ENCODE measurements at regions not wholly inside any gene's neighbourhood (a gene's known extent, or its start where the extent isn't known, plus 50 kb on each side); places are given as distances from the start of the nearest gene placed in this dataset.

DNA sequence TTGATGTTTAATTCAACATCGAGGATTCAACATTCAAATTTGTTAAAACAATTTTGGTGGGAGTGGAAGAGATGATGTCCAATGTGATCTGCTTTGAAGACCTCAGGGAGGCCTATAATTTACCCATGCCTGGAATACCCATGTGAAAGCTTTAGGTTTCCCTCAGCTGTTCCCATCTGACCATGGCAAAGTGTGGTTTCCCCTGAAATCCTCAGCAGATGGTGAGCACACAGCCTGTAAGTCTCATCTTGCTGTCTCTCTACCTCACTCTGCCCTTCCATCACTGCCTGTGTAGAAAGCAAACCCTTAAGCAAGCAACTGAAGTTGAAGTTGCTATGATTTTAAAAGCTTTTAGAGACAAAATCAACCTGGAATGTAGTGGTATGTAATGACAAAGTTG, 80.1 kb upstream of the ATF3 start:
- DNase-seq: no peak

DNA sequence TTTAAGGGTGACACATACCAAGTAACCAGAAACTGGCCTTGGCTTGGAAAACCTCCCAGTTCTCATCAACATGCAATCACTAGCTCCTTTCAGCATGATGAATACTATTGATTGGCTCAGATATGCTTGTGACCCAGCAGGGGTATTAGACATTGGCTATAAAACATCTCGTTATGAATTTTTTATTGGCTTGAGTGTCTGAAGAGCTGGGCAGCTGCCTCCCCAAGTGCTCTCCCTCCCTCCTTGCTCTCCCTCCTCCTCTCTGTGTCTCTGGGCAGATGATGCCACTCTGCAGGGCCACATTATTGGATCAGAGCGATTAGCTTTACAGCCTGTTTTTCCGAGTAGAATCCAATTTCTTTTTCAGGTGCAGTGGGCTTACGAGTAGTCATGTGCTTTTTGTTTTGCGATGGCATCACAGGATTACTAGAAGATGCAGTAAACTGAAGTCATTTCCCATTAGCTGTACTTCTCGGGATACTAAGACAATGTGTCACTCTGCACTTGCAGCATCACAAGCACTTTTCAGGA, 79.3 kb upstream of the ATF3 start:
- DNase-seq: no peak

DNA sequence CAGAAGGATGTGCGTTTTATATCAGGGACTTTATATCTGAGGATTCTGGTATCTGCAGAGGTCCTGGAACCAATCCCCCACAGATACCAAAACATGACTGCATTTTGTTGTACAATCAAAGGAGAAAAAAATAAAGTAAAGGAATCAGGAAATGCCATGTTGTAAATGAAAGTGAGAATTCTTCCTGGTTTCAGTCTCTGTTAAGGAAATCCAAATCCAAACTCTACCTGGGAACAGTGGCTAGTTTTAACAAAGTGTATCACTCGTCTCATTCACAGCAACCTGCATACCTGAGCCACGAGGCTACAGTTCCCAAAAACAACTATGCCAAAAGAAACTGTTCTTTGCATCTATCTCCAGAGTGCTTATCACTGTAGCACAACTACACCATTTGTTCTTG, 77.3 kb upstream of the ATF3 start:
- DNase-seq: no peak

DNA sequence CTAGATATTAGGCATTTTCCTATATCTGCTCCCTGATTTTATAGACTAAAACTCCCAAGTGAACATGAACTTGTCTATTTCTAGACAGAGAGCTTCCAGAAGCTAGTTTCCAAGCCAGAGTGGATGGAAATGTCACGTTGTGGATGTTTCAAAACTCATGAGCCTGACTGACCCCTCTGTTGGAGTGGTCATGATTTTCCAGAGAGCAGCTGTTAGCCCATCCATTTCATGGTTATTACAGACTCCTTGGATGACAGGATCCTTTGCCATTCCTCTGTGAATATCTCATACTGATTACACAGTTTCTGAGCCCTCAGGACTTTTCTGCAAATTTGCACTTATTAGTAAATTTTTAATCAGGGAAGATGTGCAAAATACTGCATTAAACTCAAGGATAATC, 76.8 kb upstream of the ATF3 start:
- no peak for DNase-seq

DNA sequence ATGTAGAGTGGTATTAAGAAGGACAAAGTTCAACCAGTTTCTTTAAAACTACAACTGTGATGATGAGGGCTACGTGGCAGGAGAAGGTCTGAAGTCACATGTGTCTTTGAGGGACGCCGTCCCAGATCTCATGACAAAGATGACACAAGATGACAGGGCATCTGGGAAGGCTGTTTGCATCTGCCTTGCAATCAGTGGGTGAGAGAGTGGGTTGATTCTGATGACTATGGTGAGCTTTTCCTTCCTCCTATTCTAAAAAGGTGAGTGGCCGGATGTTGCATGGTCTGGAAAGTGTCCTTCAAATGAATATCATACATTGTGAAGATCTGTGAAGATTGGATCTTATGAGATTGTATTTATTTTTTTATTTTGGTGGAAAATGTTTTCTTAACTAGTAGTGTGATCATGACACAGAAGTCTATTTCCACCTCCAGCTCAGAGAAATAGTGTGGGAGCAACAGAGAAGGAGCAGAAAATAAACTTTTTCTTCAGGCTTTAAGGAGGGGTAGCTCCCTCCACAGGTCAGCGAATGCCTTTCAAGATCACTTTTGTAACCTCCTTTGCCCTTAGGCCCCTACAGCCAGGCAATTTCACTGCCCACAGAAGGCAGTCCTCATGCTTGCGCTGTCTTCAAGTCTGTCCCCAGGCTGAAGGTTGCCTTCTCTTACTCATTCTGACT, 76.0 kb upstream of the ATF3 start:
- DNase-seq: no peak

DNA sequence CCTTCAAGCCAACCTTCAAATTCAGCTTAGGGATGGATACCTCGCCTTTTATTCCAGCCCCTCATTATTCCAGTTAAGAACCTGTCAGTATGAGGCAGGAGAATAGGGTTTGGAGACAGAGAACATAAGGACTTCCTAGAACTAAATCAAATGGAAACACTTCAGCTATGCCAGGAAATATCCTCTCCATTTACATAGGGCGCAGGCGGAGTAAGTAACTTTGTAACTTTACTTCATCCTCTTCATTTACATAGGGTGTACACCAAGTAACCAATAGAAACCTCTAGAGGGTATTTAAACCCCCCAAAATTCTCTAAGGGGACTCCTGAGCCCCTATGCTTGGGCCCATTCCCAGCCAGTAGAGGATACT, 75.4 kb upstream of the ATF3 start:
- no peak for DNase-seq

DNA sequence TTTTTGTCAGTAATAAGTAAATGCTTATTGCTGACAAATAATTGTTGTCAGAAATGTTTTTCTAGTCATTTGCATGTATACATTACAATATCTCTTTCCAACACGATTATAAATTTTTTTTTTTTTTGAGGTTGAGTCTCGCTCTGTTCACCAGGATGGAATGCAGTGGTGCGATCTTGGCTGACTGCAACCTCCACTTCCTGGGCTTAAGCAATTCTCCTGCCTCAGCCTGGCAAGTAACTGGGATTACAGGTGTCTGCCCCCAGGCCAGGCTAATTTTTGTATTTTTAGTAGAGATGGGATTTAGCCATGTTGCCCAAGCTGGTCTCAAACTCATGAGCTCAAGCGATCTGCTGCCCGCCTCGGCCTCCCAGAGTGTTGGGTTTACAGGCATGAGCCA, 72.0 kb upstream of the ATF3 start:
- DNase-seq: no peak

DNA sequence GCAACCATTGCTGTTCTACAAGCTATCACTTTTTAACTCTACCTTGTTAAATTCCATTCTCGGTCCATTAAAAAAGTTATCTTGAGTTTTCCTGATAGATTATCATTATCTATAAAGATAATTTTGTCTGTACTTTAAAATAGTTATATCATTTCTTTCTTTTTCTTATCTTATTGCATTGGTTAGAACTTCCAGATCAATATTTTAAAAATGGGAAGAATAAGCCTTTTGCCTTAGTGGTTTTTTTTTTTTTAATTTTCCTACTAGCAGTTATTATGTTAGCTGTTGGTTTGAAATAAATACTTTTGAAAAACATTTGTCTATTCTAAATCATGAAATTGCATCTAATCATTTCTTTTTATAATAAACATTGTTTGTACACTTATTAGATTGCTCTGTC, 71.0 kb upstream of the ATF3 start:
- DNase-seq: no peak

DNA sequence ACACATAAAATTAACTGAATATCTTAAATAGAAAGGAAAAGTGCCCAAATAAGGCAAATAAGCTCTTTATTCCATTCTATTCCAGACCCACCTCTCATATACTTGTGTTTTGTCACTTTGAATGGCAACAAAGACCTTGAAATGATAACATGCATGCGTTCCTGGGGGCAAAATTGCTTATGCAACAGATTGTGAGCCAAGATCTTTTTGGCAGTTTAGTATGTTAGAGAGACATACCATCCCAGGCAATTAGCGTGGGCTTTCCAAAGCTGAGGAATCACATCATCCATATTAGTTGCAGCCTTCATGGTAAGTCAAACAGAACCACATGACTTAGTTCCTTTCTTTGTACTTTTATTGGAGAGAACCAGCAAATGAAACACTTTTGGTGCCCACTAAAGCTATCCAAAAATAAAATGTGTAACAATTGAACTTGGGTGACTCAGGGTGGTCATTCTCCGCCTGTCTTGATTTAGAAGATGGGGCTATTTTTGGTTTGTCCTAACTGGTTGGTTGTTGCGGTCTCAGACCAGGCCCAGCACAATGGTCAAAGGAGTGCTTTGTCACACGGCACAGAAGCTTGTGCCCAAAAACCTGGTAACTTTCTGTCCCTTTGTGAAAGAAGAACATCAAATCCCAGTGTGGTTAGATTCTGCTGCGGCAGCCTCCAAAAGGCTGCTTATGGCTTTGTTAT, 68.7 kb upstream of the ATF3 start:
- no peak for DNase-seq

DNA sequence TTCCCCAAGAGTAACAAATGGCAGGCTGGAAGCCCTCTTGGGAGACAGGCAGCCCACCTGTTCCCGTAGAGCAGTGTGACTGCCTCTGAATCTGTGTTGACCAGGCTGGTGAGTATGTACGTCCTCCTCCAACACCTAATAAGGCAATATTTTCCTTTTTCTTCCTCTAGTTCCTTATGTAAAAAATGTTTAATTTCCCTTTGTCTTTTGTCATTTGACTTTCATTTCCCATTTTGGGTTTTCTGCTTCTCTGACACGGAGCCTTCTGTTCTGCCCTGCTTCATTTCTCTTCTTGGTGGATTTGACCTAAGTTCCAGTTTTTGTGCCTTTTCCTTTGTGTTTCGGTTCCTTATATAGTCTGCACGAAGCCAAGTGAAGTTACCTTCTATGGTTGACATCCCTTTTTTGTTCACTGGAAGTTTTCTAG, 65.8 kb upstream of the ATF3 start:
- DNase-seq: no peak

DNA sequence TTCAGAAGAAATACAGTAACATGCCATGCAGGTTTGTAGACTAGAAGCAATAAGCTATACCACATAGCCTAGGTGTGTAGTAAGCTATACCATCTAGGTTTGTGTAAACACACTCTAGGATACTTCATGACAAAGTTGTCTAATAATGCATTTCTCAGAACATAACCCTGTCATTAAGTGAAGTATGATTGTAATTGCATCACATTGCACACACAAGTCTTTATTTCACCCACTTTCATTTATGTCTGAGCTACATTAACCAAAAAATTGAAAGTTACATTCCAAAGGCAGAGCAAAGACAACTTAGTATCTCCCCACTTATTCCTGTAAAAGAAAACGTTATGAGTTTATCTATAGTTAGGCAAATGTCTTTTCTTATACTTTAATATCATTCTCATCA, 64.5 kb upstream of the ATF3 start:
- DNase-seq: no peak

DNA sequence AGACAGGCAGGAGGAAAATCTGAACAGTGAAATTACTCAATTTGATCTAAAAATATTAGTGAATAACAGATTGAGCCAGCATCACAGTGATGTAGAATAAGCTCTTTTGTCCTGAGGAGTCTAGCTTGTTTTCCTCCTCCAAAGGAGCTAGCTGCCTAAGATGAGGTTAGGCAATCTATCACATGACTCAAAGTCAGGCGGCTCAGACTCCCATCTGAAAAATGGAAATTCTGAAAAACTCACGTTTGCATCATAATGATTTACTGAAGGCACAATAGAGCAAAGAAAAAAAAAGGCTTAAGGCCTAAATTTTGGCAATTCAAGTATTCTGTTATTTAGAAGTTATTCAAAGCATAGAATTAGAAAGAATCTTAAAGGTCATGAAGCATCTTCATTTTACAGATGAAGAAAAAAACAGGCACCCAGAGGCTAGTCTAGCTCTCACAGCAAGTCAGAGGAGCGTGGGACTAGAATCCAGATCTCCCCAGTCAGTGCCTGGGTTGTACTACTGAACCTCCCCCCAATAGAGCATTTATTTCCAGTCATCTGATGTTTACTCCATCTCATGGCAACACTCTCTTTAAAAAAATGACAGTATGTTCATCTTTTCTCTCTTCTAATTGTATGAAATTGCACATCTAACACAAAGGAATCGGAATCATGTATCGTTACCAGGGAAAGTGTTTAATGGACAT, 62.5 kb upstream of the ATF3 start:
- no peak for DNase-seq

DNA sequence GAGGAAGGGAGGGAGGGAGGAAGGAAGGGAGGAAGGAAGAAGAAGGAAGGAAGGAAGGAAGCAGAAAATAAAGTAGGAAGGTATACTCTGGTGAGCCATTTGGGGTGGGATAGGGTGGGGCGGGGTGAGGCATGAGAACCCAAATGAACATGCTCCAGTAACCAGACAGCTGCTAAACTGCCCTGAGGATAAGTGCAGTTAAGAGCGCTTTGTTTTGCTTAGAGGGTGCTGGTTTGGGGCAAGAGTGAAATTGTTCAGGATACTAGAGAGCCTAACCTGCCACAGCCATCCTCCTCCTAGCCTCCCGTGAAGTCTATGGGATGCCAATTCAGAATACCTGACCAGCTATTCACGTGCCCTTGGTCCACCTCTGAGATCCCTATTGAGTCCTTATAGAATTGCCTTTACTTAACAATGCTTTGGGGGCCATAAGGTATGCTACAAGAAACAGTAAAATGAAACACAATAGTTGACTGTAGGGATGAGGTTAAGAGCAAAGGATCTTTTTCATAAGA, 59.0 kb upstream of the ATF3 start:
- DNase-seq: no peak

DNA sequence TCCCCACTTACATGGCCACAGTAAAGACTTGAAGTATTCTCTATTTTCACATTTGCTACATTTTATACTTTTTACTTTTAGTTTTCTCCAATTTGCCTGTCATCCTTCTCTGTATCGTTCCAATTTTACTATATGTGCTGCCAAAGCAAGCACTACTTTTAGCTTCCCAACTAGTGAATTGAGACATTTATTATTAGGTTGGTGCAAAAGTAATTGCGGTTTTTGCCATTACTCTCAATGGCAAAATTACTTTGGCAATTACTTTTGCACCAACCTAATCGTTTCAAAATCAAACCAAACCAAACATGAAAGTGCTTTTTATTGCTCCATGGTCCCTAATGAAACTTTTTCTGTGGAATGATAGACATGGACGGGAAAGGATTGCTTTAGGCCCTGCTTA, 56.6 kb upstream of the ATF3 start:
- DNase-seq: no peak

DNA sequence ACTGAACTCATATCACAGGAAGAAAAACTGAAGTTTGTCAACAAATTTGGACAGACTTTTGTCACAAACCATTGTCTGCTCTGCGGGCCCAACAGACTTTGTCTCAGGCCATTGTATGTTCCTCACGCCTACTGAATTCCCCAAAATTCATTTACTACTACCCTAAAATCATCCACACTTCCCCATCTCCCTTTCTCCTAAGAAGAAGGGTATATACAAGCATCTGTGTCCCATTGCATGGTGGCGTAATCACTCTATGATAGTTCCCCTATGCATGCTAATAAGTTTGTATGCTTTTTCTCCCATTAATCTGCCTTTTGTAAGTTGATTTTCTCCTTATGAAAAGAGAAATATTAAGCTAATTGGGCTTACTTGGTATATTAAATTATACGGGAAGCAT, 54.9 kb upstream of the ATF3 start:
- no peak for DNase-seq

DNA sequence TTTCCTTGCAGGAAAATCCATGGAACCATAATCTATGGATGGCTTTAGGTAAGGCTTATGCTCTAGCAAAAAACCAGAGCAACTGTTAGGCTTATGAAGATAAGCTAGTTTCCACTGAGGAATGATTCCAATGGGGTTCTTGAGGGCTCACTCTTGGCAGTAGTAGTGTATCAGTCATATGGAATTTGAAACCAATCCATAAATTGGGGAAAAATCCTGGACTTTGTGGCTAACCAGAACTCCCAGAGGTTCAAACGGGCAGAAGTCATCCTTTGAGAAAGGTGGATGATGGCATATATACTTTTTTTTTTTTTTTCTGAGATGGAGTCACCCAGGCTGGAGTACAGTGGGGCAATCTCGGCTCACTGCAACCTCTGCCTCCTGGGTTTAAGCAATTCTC, 54.2 kb upstream of the ATF3 start:
- DNase-seq: no peak

DNA sequence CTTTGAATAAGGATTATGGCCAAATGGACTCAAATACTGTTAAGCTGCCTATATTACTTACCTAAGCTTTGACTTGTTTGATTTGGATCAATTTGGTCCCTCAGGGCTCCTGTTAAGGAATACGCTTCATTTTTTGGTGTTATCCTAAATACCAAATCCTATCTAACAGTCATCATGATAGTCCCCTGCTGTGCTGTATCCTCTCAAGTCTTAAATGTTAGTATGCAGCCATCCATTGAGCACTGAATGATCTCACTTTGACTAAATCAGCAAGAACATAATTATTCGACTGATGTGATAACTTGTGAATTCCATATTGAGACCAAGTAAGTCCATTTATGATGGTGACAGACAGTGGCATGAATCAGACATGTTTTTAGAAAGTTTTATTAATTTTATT, 53.1 kb upstream of the ATF3 start:
- DNase-seq: no peak

DNA sequence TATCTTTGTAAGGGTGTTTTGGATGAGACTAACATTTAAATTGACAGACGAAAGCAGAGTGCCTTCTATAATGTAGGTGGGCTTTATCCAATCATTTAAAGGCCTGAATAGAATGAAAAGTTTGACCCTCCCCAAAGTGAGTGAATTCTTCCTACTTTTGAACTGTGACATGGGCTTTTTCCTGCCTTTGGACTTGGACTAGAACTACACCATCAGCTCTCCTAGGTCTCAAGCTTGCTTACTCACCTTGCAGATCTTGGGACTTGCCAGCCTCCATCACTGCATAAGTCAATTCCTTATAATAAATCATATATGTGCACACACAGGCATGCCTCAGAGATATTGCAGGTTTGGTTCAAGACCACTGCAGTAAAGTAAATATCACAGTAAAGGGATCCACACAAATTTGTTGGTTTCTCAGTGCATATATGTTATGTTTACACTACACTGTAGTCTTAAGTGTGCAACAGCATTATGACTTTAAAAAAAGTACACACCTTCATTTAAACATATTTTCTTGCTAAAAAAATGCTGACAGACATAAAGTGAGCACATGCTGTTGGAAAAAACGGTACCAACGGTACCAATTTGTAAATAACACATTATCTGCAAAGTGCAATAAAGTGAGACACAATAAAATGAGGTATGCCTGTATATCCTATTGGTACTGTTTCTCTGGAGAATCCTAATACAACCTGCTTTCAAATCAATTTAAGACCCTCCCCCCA, 51.6 kb upstream of the ATF3 start:
- DNase-seq: no peak

DNA sequence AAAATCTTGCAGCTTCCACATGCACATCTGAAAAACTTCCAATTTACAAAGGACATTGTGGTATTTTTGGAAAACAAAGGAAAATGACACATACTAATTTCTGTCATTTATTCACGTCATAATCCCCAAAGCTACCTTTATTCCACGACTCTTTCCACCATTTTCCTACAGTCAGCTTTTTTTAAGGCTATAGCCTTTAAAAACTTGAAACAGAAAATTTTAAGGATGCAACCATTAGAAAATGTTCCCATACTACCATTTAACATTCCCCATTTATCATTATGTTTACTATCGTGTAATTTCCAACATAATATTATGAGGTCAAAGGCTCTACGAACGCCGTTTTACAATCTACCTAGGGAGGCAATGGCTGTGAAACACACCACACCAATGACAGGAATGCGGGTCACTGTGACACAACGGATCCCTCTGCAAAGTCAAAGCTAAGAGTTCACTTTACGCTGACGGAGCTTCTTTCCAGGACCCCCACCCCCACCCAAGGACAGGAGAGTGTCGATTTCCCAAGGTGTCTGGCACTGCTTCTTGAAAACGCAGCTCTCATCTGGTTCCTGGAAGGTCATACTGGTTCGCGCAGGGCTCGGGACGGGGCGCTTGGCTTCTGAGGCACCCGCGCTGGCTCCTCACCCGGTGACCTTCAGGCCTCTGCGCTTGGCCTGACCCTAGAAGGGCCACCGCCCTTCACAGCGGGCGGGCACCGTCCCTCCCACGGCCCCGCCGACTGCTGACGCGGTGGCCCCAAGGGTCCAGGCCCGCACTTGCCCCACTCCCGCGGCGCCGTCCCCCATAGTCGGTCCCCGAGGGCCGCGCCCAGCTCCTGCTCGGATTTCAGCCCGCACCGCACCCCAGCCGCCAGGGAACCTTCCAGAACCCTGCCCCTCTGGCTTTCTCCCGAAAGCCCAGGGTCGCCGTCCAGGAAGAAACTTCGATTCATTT, 50.5 kb upstream of the ATF3 start:
- DNase-seq: no peak

DNA sequence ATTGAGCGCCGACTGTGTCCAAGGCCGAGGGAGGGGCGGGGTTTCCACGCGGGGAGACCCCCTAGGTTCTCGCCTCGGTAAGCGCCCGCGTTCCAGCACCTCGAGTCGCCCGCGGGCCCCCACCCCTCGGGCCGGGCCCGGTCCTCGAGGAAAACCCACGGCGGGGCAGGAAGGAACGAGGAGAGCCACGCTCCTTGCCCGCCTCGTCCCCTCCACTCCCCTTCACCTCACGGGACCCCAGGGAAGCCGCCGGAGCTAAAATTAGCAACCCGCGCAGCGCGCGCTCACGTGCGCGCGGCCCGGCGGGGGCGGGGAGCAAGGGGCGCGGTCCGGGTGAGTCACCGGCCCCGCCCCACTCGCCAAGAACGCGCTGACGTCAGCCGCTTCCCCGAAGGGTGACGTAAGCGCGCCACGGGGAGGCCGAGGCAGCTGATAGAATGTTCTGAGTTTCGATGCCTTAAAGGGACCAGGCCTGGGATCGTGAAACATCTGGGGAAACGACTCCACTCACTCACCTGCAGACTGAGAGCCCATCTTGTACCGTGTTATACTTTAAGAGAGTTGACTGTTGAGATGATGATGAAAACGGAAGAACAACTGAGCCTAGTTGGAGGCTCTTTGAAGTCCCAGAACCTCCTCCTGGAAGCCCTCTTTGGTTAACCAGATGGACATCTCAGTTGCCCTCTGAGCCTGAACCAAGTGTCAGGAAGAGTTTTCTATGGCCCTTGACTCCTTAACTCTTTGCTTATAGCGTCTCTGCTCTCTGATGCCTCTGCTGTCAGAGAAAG, 49.7 kb upstream of the ATF3 start:
- DNase-seq: peak; percentile 90
